GM18505 (cell line): ENCODE measurements at regions not wholly inside any gene's neighbourhood (a gene's known extent, or its start where the extent isn't known, plus 50 kb on each side); places are given as distances from the start of the nearest gene placed in this dataset.
"Not testable (repeated sequence)": the region's sequence is repeated elsewhere in the genome, so short reads cannot be mapped to it uniquely, and the experiment has no call there.

ENCODE experiments used
- ATAC-seq: cut with Tn5 transposase; IDR thresholded peaks from one replicate; pipeline ENCODE4 v1.9.1; 2021; ENCODE audit not compliant: unreplicated experiment
- POLR2A ChIP-seq: IDR thresholded peaks from 4 replicates; pipeline ENCODE4 v1.6.1; 2011; ENCODE audit warnings: borderline replicate concordance; ENCODE audit not compliant: insufficient read depth, insufficient read length; ENCODE audit errors: extremely low read depth

- no peak for TF ChIP-seq POLR2A
- no peak for ATAC-seq
Measured at GRCh38 chr13:55160867-55161266, 1979.9 kb upstream of the PRR20A start.

GRCh38 chr13:55178582-55178981 is 1962.1 kb upstream of the PRR20A start:
- ATAC-seq, result not testable (repeated sequence)

DNA sequence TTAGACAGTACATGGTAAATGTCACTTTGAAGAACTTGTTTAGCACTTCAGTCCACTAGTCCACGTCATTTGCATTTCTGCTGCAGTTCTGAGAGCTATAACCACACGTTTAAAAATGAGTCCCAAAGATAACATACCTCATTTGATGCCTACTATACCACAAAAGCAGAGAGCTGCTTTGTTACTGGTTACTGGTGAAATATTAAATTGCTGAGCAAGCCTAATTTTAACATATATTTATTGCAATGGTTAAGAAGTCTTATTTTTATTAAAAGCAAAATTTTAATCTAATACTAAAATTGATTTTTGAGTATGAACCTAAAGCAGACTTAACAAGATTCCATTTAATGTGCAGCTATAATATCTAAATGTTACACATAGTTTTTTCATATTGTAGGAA is 1949.7 kb upstream of the PRR20A start:
- TF ChIP-seq POLR2A, result no peak
- ATAC-seq, result no peak

GRCh38 chr13:55199134-55199533 is 1941.6 kb upstream of the PRR20A start:
- no peak for TF ChIP-seq POLR2A

DNA sequence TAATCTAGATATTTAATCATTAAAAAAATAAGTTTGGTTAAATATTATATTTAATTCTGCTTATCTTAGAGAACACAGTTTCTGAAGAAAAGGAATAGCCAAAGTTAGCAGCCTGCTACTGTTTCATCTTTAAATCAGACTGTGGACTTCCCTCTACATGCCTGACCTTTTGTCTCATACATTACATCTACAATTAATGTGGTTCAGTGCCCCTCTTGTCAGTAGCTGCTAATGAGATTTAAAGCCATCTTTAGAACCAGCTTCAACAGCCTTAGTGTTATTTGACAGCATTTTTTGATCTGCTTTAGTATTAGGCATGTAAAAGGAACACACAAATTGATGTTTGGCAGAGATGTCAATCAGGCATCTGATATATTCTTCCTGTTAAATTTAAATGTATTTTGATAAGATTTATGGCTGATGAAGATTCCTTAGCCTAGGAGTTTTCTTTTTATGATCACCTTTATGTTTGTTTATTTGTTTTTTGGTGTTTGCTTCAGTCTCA is 1925.8 kb upstream of the PRR20A start:
- ATAC-seq, result no peak
- TF ChIP-seq POLR2A, result no peak

More at GRCh38 chr13:55199134-55199533, 1941.6 kb upstream of the PRR20A start:
- no peak for ATAC-seq

DNA sequence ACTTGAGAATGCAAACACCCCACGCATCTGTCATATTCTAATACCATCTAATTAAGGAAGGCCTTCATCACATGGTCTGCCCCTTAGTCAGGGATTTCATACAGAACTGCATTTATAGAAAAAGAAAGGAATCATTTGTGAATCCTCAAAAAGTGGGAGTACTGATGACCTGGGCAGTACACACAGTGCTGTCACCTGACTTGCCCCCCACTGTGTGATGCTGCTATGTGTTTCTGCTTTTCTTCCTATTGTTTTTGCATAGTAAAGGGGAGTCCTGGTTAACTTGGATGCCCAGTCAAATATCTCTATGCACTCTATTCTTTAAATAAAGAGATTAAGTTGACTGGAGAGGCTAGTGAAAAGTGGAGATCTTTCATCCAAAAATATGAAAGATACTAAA is 1921.2 kb upstream of the PRR20A start:
- no peak for ATAC-seq
- no peak for TF ChIP-seq POLR2A

DNA sequence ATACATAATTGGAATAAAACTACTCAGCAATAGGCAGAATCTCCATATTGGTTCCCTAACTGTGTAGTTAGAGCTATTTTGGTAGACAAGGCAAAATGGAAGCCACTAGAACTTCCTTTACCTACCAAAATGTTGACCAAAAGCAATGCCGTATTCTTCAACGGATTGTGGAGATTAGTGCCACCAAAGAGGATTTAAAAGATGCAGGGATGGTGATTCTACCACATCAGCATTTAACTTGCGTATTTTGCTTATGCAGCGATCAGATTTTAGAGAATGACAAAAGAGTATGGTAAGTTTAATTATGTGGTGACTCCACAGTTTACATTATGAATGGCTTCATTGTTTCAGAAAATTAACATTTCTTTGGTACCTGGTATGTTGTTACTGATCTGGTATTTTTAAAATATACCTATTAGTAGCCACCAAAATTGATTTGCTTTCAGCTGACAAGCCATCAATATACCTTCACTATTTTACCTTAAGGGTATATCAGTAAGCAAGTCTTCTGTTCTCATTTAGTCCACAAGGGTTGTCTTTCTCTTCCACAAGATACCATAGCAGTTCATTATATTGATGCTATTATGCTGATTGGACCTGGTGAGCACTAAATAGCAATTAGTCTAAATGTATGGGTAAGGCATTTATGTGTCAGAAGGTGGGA is 1910.7 kb upstream of the PRR20A start:
- no peak for ATAC-seq
- TF ChIP-seq POLR2A, result no peak

- TF ChIP-seq POLR2A, result no peak
- ATAC-seq, result no peak
Measured at GRCh38 chr13:55230570-55230908, 1910.2 kb upstream of the PRR20A start.

- TF ChIP-seq POLR2A, result no peak
Measured at GRCh38 chr13:55234311-55234710, 1906.4 kb upstream of the PRR20A start.

GRCh38 chr13:55245005-55245644 is 1895.6 kb upstream of the PRR20A start:
- no peak for TF ChIP-seq POLR2A
- no peak for ATAC-seq

More at GRCh38 chr13:55234311-55234710, 1906.4 kb upstream of the PRR20A start:
- no peak for ATAC-seq

DNA sequence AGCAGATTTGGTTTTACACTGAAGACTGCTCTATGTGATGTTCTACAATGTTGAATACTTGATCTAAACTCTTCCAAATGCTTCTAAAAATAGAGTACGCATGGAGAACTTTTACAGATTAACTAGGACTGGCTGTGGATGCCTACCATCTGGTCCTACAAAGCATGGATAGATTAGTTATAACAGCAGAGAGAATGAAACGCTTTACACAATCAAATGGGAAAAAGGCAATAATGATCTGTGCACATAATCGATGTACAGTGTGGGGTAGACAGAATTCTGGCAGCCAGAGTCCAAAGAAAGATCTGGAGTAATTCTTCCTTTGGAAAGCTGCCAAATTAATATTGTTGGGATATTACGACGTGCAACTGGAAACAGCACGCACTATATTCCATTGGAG is 1885.5 kb upstream of the PRR20A start:
- TF ChIP-seq POLR2A, result no peak
- no peak for ATAC-seq

DNA sequence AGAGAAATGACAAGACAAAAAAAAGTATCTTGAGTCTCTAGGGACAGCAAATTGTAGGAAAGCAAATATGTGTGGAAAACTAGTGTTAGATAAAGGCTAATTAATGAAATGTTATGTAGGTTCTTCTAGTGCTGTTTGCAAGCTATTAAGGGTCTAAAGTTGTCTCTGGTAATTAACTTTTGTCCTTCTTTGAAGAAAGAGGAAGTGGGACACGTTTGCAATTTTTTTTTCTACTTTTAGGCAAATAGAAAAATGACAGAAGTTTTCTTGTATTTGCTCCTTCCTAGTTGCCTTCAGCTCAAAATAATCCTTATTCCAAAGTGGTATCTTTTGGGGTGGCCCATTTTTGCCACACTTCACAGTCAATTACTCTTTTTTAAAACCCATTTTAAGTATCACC is 1877.7 kb upstream of the PRR20A start:
- no peak for TF ChIP-seq POLR2A
- ATAC-seq, result no peak

- TF ChIP-seq POLR2A, result no peak
- ATAC-seq, result no peak
Measured at GRCh38 chr13:55266644-55267043, 1874.1 kb upstream of the PRR20A start.

DNA sequence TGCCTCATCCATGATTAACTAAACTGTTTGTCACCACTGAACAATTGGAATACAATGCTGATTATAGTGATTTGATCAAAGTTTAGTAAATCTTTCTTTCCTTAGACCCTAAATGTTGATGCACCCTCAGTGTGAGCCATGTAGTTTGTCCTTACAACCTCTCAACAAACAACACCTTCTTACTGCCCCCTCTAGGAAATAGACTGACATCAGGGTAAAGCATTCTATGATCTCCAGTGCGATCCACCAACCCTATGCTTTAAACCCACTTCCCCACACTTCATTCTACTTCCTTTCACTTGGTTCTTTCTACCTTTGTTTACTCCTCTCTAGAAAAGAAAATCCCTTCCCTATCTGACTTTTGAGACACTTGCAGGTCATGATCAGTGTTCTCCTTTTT is 1842.5 kb upstream of the PRR20A start:
- ATAC-seq, result no peak

More for the DNA sequence above, 1842.5 kb upstream of the PRR20A start:
- no peak for TF ChIP-seq POLR2A
